ENCODE measurements at regions not wholly inside any gene's neighbourhood (a gene's known extent, or its start where the extent isn't known, plus 50 kb on each side); places are given as distances from the start of the nearest gene placed in this dataset.
"Not testable (repeated sequence)": the region's sequence is repeated elsewhere in the genome, so short reads cannot be mapped to it uniquely, and the experiment has no call there.

GRCh38 chr7:56291-56913 is 136.0 kb upstream of the FAM20C start:
- no peak for DNase-seq

GRCh38 chr7:57071-57470 is 135.3 kb upstream of the FAM20C start:
- no peak for DNase-seq

- DNase-seq = no peak
Observed at GRCh38 chr7:57482-58255, 134.7 kb upstream of the FAM20C start.

GRCh38 chr7:58316-58715 is 134.1 kb upstream of the FAM20C start:
- DNase-seq = no peak

GRCh38 chr7:59079-60016 is 133.0 kb upstream of the FAM20C start:
- DNase-seq = no peak

- DNase-seq = no peak
Observed at GRCh38 chr7:60017-60675, 132.2 kb upstream of the FAM20C start.

GRCh38 chr7:60706-61105 is 131.7 kb upstream of the FAM20C start:
- DNase-seq = no peak

- DNase-seq = no peak
Observed at GRCh38 chr7:61111-61510, 131.3 kb upstream of the FAM20C start.

- no peak for DNase-seq
Observed at GRCh38 chr7:61576-62360, 130.6 kb upstream of the FAM20C start.

GRCh38 chr7:62361-63116 is 129.8 kb upstream of the FAM20C start:
- no peak for DNase-seq

GRCh38 chr7:63117-63480 is 129.3 kb upstream of the FAM20C start:
- no peak for DNase-seq

- DNase-seq = no peak
Observed at GRCh38 chr7:63521-64021, 128.8 kb upstream of the FAM20C start.

- DNase-seq = peak; percentile 61
Observed at GRCh38 chr7:64098-64915, 128.1 kb upstream of the FAM20C start.

- DNase-seq = no peak
Observed at GRCh38 chr7:64916-65341, 127.4 kb upstream of the FAM20C start.

GRCh38 chr7:65554-65953 is 126.8 kb upstream of the FAM20C start:
- DNase-seq = no peak

GRCh38 chr7:66296-66695 is 126.1 kb upstream of the FAM20C start:
- DNase-seq = no peak

- no peak for DNase-seq
Observed at GRCh38 chr7:66741-67140, 125.6 kb upstream of the FAM20C start.

GRCh38 chr7:67661-68395 is 124.5 kb upstream of the FAM20C start:
- no peak for DNase-seq

GRCh38 chr7:68629-69028 is 123.7 kb upstream of the FAM20C start:
- DNase-seq = no peak

GRCh38 chr7:69052-69451 is 123.3 kb upstream of the FAM20C start:
- not testable (repeated sequence) for DNase-seq

All from suppressor macrophage treated with lipopolysaccharide for 4 hours (primary cell).